Muscle of back (tissue), 3 donors: ENCODE measurements at regions not wholly inside any gene's neighbourhood (a gene's known extent, or its start where the extent isn't known, plus 50 kb on each side); places are given as distances from the start of the nearest gene placed in this dataset.

ENCODE experiments used
- DNase-seq, 3 donors: peaks; one replicate each; pipeline versions ENCODE4 v3.0.0 to v3.0.0-alpha.2; 2013

GRCh38 chr10:90403211-90404000, 454.4 kb downstream of the HTR7 start:
- DNase-seq = peak in 1 of 3 donors; percentile 72

GRCh38 chr10:90407131-90407530, 450.7 kb downstream of the HTR7 start:
- peak in 1 of 3 donors; percentile 50 for DNase-seq

- DNase-seq = no peak
These were observed 450.0 kb downstream of the HTR7 start for GRCh38 chr10:90407851-90408250.

- DNase-seq = no peak
These were observed 445.3 kb downstream of the HTR7 start for GRCh38 chr10:90412582-90412981.

- DNase-seq = no peak
These were observed 444.6 kb downstream of the HTR7 start for GRCh38 chr10:90413196-90413595.

- no peak for DNase-seq
These were observed 442.9 kb downstream of the HTR7 start for GRCh38 chr10:90414926-90415325.

- peak in 1 of 3 donors; percentile 52 for DNase-seq
These were observed 440.8 kb downstream of the HTR7 start for GRCh38 chr10:90417029-90417428.

GRCh38 chr10:90417476-90418210, 440.2 kb downstream of the HTR7 start:
- DNase-seq = no peak

GRCh38 chr10:90418869-90419652, 438.8 kb downstream of the HTR7 start:
- DNase-seq = peak in 1 of 3 donors; percentile 43

GRCh38 chr10:90420637-90421318, 437.1 kb downstream of the HTR7 start:
- no peak for DNase-seq

- no peak for DNase-seq
These were observed 436.0 kb downstream of the HTR7 start for GRCh38 chr10:90421874-90422273.

GRCh38 chr10:90424730-90425129, 433.1 kb downstream of the HTR7 start:
- no peak for DNase-seq

- DNase-seq = no peak
These were observed 427.7 kb downstream of the HTR7 start for GRCh38 chr10:90430186-90430585.

GRCh38 chr10:90432866-90433265, 425.0 kb downstream of the HTR7 start:
- DNase-seq = no peak

GRCh38 chr10:90435296-90435695, 422.5 kb downstream of the HTR7 start:
- no peak for DNase-seq

- DNase-seq = no peak
These were observed 420.4 kb downstream of the HTR7 start for GRCh38 chr10:90437452-90437851.

- no peak for DNase-seq
These were observed 417.0 kb downstream of the HTR7 start for GRCh38 chr10:90440870-90441269.

GRCh38 chr10:90443342-90443741, 414.5 kb downstream of the HTR7 start:
- DNase-seq = no peak

- peak in 1 of 3 donors; percentile 22 for DNase-seq
These were observed 410.0 kb downstream of the HTR7 start for GRCh38 chr10:90447831-90448230.

GRCh38 chr10:90450797-90451196, 407.0 kb downstream of the HTR7 start:
- DNase-seq = no peak

- DNase-seq = peak in 1 of 3 donors; percentile 70
These were observed 406.6 kb downstream of the HTR7 start for GRCh38 chr10:90451283-90451682.

GRCh38 chr10:90458054-90458453, 399.8 kb downstream of the HTR7 start:
- no peak for DNase-seq
